Astrocyte (in vitro differentiated cells and primary cell): ENCODE measurements at regions not wholly inside any gene's neighbourhood (a gene's known extent, or its start where the extent isn't known, plus 50 kb on each side); places are given as distances from the start of the nearest gene placed in this dataset.

Source experiments
- DNase-seq: peaks from one replicate; pipeline ENCODE4 v3.0.0-alpha.2; 2010; ENCODE audit warnings: low read depth
- FAIRE-seq: peaks from 2 replicates; lab custom pipeline; 2011; peaks lifted over from hg19 to GRCh38; lab: Jason Lieb, UNC
- H2AFZ ChIP-seq: 2 replicates; pipeline ENCODE4 v1.6.0; 2012; ENCODE audit warnings: low read depth, low read length, inconsistent platforms
- H3K27ac ChIP-seq: 2 replicates; pipeline ENCODE4 v1.5.1; 2011; ENCODE audit warnings: low read depth, low read length, inconsistent platforms
- H3K27me3 ChIP-seq: 2 replicates; pipeline ENCODE4 v1.6.0; 2011; ENCODE audit warnings: low read length, inconsistent platforms; ENCODE audit not compliant: insufficient read depth
- H3K36me3 ChIP-seq: 2 replicates; pipeline ENCODE4 v1.5.1; 2011; ENCODE audit warnings: low read length, inconsistent platforms; ENCODE audit not compliant: insufficient read depth
- H3K4me1 ChIP-seq: 2 replicates; pipeline ENCODE4 v1.5.1; 2011; ENCODE audit warnings: low read length, inconsistent platforms; ENCODE audit not compliant: insufficient read depth
- H3K4me2 ChIP-seq: 2 replicates; pipeline ENCODE4 v1.6.0; 2012; ENCODE audit warnings: low read length, inconsistent platforms
- H3K4me3 ChIP-seq: 2 replicates; pipeline ENCODE4 v1.5.1; 2011; ENCODE audit warnings: low read depth, mild to moderate bottlenecking, low read length, inconsistent platforms; ENCODE audit not compliant: insufficient read depth
- H3K79me2 ChIP-seq: 2 replicates; pipeline ENCODE4 v1.6.0; 2012; ENCODE audit warnings: mild to moderate bottlenecking, low read length, inconsistent platforms; ENCODE audit not compliant: insufficient read depth
- H3K9ac ChIP-seq: 2 replicates; pipeline ENCODE4 v1.6.0; 2012; ENCODE audit warnings: mild to moderate bottlenecking, low read length, inconsistent platforms
- H3K9me3 ChIP-seq: 2 replicates; pipeline ENCODE4 v1.5.1; 2012; ENCODE audit warnings: low read depth, mild to moderate bottlenecking, low read length, inconsistent platforms; ENCODE audit not compliant: insufficient read depth
- H4K20me1 ChIP-seq: 2 replicates; pipeline ENCODE4 v1.6.0; 2012; ENCODE audit warnings: low read length, inconsistent platforms; ENCODE audit not compliant: insufficient read depth
- H3K27ac Mint-ChIP-seq: one replicate; pipeline ENCODE4 v1.8.0; 2021; ENCODE audit warnings: mild to moderate bottlenecking, mixed read lengths; ENCODE audit not compliant: unreplicated experiment
- H3K27me3 Mint-ChIP-seq: one replicate; pipeline ENCODE4 v1.8.0; 2021; ENCODE audit warnings: low read depth, mixed read lengths; ENCODE audit not compliant: unreplicated experiment
- H3K36me3 Mint-ChIP-seq: one replicate; pipeline ENCODE4 v1.8.0; 2021; ENCODE audit warnings: low read depth, mixed read lengths; ENCODE audit not compliant: unreplicated experiment
- H3K4me1 Mint-ChIP-seq: one replicate; pipeline ENCODE4 v1.8.0; 2021; ENCODE audit warnings: low read depth, mixed read lengths; ENCODE audit not compliant: unreplicated experiment
- H3K4me3 Mint-ChIP-seq: one replicate; pipeline ENCODE4 v1.8.0; 2021; ENCODE audit warnings: mild to moderate bottlenecking, moderate library complexity, mixed read lengths; ENCODE audit not compliant: unreplicated experiment
- H3K9me3 Mint-ChIP-seq: one replicate; pipeline ENCODE4 v1.8.0; 2021; ENCODE audit warnings: mild to moderate bottlenecking, mixed read lengths; ENCODE audit not compliant: unreplicated experiment
- CTCF ChIP-seq: IDR thresholded peaks from 2 replicates; pipeline ENCODE4 v1.5.1; 2011; ENCODE audit warnings: low read depth, mild to moderate bottlenecking, inconsistent platforms, low read length, moderate library complexity; ENCODE audit not compliant: insufficient read depth
- EZH2 ChIP-seq: IDR thresholded peaks from 2 replicates; pipeline ENCODE4 v1.6.1; 2012; ENCODE audit warnings: mild to moderate bottlenecking, low read length, inconsistent platforms; ENCODE audit not compliant: insufficient read depth

- no peak overlapping the region for H3K27ac ChIP-seq
- H3K4me2 ChIP-seq: peak overlapping the region; percentile 66
- peaks cover 5% of the 10 kb centered on the region for H3K4me1 Mint-ChIP-seq
- H4K20me1 ChIP-seq: no peaks in the 10 kb centered on the region
- no peaks in the 10 kb centered on the region for H3K9me3 Mint-ChIP-seq
- H3K79me2 ChIP-seq: no peaks in the 10 kb centered on the region
- DNase-seq (no peak), FAIRE-seq (no peak)
- no peaks in the 10 kb centered on the region for H3K36me3 Mint-ChIP-seq
- H3K36me3 ChIP-seq: no peaks in the 10 kb centered on the region
- H2AFZ ChIP-seq: no peak overlapping the region
- H3K4me3 Mint-ChIP-seq: no peak overlapping the region
- no peaks in the 10 kb centered on the region for H3K27me3 ChIP-seq
- H3K27ac Mint-ChIP-seq: no peak overlapping the region
- TF ChIP-seq CTCF (no peak), EZH2 (no peak)
- H3K27me3 Mint-ChIP-seq: no peaks in the 10 kb centered on the region
- peaks cover 11% of the 10 kb centered on the region for H3K4me1 ChIP-seq
- H3K9me3 ChIP-seq: no peaks in the 10 kb centered on the region
- H3K4me3 ChIP-seq: no peak overlapping the region
- H3K9ac ChIP-seq: no peak overlapping the region
These were observed 108.3 kb upstream of the FUT8 start for GRCh38 chr14:65304239-65304638.

DNA sequence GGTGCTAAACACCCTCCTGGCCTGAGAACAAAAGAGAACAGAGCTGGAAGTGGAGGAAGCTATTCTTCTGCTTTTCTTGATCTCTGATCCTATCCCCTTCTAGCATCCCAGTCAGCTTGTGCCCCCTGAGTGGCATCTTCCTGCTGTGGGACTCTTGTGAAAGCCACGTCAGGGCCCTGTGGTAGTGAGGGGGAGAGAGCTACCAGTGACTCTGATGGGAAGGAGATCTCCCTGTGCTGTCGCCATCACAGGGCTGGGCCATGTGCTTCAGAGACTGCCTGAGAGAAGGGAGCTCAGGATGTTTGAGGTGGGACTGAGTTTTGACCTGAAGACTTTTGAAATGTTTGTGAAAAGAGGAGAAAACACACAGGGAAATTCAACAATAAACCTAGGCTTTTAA, 107.6 kb upstream of the FUT8 start:
- H3K4me1 Mint-ChIP-seq: peaks cover 5% of the 10 kb centered on the region
- Histone ChIP-seq H4K20me1 (no peaks in the 10 kb centered on the region), H2AFZ (no peak overlapping the region), H3K36me3 (no peaks in the 10 kb centered on the region), H3K9me3 (no peaks in the 10 kb centered on the region), H3K4me2 (no peak overlapping the region), H3K9ac (no peak overlapping the region), H3K4me1 (peaks cover 11% of the 10 kb centered on the region), H3K4me3 (no peak overlapping the region), H3K79me2 (no peaks in the 10 kb centered on the region), H3K27ac (no peak overlapping the region), H3K27me3 (no peaks in the 10 kb centered on the region)
- H3K4me3 Mint-ChIP-seq: no peak overlapping the region
- TF ChIP-seq EZH2 (no peak), CTCF (no peak)
- H3K27me3 Mint-ChIP-seq: no peaks in the 10 kb centered on the region
- no peak for DNase-seq
- no peaks in the 10 kb centered on the region for H3K9me3 Mint-ChIP-seq
- no peaks in the 10 kb centered on the region for H3K36me3 Mint-ChIP-seq
- H3K27ac Mint-ChIP-seq: no peak overlapping the region
- FAIRE-seq: no peak

DNA sequence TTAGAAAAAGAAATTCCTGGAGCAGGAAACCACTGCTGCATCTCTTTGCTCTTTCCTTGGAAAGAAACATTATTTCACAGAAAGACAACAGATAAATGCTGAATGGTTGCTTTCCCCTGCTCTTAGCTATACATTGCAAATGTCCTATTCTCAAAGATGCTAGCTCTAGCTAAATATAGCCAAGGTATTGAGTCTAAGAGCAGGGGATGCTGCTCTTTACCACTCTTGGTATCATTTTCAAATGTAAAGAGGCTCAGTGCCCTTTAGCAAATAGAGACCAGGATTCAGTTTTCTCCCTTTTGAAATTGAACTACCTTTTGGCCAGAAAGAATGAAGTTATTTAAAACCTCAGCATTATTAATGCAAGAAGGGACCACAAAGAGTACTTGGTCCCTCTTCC, 104.0 kb upstream of the FUT8 start:
- H3K9me3 Mint-ChIP-seq: no peaks in the 10 kb centered on the region
- Histone ChIP-seq H3K27ac (no peak overlapping the region), H3K4me3 (no peak overlapping the region), H3K4me1 (peaks cover 5% of the 10 kb centered on the region), H3K36me3 (no peaks in the 10 kb centered on the region), H3K79me2 (no peaks in the 10 kb centered on the region), H3K27me3 (no peaks in the 10 kb centered on the region), H2AFZ (no peak overlapping the region), H4K20me1 (no peaks in the 10 kb centered on the region), H3K4me2 (no peak overlapping the region), H3K9ac (no peak overlapping the region), H3K9me3 (no peaks in the 10 kb centered on the region)
- H3K36me3 Mint-ChIP-seq: no peaks in the 10 kb centered on the region
- TF ChIP-seq EZH2 (no peak), CTCF (no peak)
- no peak overlapping the region for H3K4me3 Mint-ChIP-seq
- H3K27me3 Mint-ChIP-seq: no peaks in the 10 kb centered on the region
- DNase-seq (no peak), FAIRE-seq (no peak)
- H3K4me1 Mint-ChIP-seq: peaks cover 2% of the 10 kb centered on the region
- no peak overlapping the region for H3K27ac Mint-ChIP-seq
